ENCODE measurements at regions not wholly inside any gene's neighbourhood (a gene's known extent, or its start where the extent isn't known, plus 50 kb on each side); places are given as distances from the start of the nearest gene placed in this dataset.

GRCh38 chr1:72650843-72651435 is 368.6 kb upstream of the NEGR1 start:
- no peak for DNase-seq (ENCODE audit: low read depth)

DNA sequence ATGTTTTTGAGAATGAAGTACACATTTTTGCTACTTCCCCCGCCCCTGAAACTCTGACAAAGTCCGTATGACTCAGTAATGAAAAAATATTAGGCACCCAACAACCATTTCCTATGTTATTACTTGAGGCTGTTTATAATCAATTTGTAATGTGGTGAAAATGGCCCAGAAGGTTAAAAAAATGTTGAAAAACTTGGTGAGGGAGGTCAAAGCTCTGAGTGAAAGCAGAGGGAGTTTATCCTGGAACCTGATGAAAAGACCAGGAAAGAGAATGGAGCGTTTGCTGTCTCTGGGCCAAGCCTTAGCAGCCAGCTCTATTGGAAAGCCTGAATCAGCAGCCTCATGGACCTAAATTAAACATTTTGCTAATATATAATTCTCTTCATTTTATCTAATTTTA is 367.7 kb upstream of the NEGR1 start:
- no peak for DNase-seq (ENCODE audit: low read depth)

DNA sequence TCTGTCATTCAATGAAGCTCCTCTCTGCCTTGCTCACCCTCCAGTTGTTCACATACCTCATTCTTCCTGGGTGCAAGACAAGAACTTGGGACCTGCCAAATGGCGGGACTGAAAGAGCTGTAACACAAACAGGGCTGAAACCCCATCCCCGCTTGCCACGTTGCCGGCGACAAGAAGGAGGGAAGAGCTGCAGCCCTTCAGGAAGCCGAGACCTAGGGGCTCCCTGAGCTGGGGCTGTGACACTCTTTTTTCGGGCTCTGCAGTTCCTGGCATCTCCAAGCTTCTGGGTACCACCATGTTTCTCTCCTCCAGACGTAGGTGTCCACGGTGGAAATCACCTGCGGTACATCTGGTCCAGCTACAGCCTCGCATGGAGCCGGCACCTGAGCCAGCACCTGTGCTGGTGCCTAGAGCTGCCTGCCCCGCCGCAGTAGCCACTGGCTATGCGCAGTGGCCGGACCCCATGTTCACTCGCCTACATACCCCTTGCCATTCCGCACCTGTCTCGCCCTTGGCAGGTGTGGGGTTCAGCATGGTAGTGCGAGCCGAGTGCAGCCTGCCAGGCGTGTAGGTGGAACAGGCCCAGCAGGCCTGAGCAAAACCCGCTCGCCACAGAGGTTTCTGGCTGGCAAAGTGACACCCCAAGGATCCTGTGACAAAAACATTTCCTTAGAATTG is 367.0 kb upstream of the NEGR1 start:
- DNase-seq (ENCODE audit: low read depth) = no peak

DNA sequence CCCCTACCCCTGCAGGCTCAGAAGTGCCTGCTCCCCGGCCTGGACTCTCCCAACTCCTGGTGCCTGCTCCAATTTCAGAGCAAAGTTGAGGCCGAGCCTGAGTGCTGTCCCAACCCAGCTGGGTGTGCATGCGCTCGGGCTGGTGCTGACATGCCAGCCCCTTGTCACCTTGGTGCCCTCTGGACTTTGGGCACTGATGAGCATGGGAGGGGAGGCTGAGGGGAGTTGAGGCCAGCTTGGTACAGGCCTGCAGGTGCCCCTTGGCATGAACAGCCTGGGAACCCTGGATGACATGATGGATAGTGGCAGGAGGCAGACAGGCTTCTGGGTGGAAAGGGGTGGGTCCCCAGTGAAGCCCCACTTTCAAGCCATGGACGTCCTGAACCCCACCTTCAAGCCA is 366.1 kb upstream of the NEGR1 start:
- DNase-seq (ENCODE audit: low read depth) = no peak

DNA sequence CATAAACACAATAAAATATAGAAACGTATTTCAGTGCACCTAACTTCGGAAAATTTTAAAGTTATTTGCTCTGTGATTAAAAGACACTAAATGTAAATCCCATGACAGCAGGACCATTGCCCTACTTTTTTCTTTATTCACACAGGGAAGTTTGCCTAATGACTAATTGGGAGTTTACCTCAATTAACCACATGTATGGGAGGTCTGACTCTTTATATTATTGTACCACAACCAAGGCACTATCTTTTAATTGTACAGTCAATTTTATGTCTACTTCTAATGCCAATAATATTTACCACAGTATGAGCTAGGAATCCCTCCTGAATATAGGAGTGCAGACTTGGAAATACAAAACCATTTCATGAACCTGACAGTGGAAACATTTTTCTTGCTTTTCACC is 360.8 kb upstream of the NEGR1 start:
- DNase-seq (ENCODE audit: low read depth) = no peak

GRCh38 chr1:72637593-72637992 is 355.3 kb upstream of the NEGR1 start:
- no peak for DNase-seq (ENCODE audit: low read depth)

- peak; percentile 84 for DNase-seq (ENCODE audit: low read depth)
Measured at GRCh38 chr1:72636631-72637030, 354.3 kb upstream of the NEGR1 start.

- DNase-seq (ENCODE audit: low read depth) = peak; percentile 86
Measured at GRCh38 chr1:72635719-72636118, 353.4 kb upstream of the NEGR1 start.

DNA sequence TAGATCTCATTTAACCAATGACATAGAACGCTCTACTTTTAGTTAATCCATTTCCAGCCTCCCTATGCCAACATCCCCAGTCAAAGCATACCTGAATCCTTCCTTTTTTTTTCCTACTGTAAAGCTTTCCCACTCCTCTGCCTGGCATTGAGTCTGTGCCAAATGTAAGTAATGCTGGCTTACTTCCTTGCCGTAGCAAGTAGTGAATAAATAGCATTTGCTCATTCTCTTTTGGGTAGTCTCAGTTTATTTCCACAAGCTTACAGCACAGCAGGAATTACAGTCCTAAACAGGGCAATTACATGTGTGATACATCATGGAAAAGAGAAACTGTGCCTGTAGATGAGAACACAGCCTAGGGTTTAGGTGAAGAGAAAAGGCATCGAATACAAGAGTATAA is 352.6 kb upstream of the NEGR1 start:
- no peak for DNase-seq (ENCODE audit: low read depth)

GRCh38 chr1:72631449-72631848 is 349.1 kb upstream of the NEGR1 start:
- no peak for DNase-seq (ENCODE audit: low read depth)

DNA sequence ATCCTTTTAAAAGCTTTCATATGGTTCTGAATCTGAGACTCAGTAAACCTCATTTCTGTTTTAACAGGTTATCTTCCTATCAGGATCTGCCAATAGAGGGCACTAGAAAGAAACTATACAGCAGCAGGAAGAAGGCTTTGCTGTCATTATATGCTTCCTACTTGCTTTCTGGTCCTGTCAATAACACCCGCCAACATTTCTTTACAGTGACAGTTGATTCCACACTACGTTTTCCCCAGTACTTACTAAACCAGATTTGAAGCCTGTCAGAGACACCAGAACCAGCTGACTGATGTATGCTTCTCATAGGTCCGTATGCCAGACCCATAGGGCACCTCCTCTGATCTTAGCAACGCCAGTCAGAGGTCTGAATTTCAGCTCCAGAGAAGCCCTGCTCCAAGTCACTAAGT is 341.0 kb upstream of the NEGR1 start:
- DNase-seq (ENCODE audit: low read depth) = peak; percentile 73

GRCh38 chr1:72620453-72620852 is 338.1 kb upstream of the NEGR1 start:
- no peak for DNase-seq (ENCODE audit: low read depth)

DNA sequence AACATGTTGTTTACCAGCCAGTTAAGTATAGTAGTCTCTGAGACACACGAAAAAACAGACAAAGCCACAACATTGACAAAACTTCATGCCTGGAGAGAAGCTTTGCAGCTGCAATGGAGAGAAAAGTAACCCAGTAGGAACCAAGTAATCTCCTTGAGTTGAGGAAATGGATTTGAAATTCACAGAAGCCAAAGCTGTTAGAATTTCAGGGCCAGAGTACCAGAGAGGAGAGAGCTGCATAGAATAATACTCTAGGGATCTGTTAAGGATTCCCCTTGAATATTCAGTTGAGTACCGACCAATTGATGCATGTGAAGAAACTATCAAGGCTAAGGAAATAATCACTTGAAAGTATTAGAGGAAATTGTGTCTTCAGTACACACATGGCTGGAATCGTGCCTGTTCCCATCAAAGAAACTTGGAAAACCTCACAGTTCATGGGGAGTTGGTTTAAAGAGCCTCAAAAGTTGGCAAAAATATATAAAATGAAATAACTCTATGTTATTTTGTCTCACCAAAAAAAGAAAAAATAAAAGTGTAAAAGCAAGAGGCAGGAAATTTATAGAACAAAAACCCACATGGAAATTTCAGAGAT is 324.0 kb upstream of the NEGR1 start:
- no peak for DNase-seq (ENCODE audit: low read depth)

GRCh38 chr1:72601035-72601674 is 318.8 kb upstream of the NEGR1 start:
- no peak for DNase-seq (ENCODE audit: low read depth)

- DNase-seq (ENCODE audit: low read depth) = no peak
Measured at GRCh38 chr1:72586023-72586685, 303.8 kb upstream of the NEGR1 start.

GRCh38 chr1:72579629-72580028 is 297.3 kb upstream of the NEGR1 start:
- no peak for DNase-seq (ENCODE audit: low read depth)

GRCh38 chr1:72570815-72571214 is 288.5 kb upstream of the NEGR1 start:
- DNase-seq (ENCODE audit: low read depth) = no peak

- DNase-seq (ENCODE audit: low read depth) = no peak
Measured at GRCh38 chr1:72568113-72568512, 285.8 kb upstream of the NEGR1 start.

- DNase-seq (ENCODE audit: low read depth) = peak; percentile 21
Measured at GRCh38 chr1:72567521-72567920, 285.2 kb upstream of the NEGR1 start.

DNA sequence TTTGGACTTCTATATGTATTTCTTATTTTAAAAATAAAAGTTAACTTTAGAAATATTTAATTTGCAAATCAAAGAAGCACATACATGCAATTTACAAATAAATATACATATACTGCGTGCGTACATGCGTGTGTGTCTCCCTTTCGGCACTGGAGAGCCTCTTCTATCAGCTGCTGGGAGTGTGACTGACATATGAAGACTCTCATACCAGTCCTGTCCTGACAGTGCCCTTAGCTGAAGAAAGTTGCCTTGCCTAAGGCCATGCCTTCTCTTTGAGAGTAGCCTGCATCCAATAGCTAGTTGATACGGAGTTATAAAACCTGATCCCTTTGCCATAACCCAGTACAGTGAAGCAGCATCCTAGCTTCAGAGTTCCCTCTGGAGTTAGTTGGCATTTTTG is 282.4 kb upstream of the NEGR1 start:
- no peak for DNase-seq (ENCODE audit: low read depth)

DNA sequence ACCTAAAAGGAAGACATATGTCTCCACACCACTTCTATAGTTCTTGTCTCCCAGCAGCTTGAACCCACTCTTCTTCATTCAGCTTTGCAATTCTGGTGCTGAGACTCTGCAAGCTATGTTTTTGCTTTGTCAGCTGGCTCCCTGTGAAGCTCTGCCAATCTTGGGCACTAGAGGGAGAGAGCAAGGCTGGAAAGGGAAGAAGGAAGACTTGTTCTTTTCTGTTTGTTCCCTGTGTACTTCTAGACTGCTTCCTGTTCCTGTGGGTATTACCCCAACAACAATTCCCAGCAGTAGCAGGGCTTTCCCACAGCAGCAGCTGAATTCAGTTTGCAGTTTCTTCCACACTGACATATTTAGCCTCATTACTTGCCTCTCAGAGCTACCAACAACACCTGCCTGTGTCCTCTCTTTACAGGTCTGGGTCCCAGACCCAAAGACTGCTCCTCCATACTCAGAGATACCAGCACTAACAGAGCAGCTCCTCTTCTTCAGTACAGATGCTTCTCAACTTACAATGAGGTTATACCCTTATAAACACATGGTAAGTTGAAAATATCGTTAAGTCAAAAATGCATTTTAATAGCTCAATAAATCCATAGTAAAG is 275.2 kb upstream of the NEGR1 start:
- DNase-seq (ENCODE audit: low read depth) = peak; percentile 59

DNA sequence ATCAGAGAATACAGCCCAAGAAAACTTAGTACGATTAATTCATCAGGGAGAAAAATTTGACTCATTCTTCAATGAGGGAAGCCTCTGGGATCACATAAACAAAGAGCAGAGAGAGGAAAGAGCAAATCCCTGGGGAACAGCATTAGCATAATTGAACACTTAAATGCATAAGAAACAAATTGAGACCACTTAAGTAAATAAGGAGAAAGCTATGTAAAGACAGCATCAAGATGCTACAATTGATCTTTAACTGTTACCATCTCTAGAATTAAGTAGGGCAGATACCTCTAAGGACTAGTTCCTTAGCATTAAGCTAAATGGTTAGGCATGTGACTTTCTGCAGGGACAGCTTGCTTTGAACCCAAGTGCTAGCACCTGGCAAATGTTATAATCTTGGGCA is 265.1 kb upstream of the NEGR1 start:
- peak; percentile 33 for DNase-seq (ENCODE audit: low read depth)

Data from LHCN-M2 (cell line).